HS-5 (cell line): ENCODE measurements at regions not wholly inside any gene's neighbourhood (a gene's known extent, or its start where the extent isn't known, plus 50 kb on each side); places are given as distances from the start of the nearest gene placed in this dataset.
"Not testable (repeated sequence)": the region's sequence is repeated elsewhere in the genome, so short reads cannot be mapped to it uniquely, and the experiment has no call there.

Experiments
- DNase-seq: peaks from one replicate; pipeline ENCODE4 v3.0.0-alpha.2; 2012; ENCODE audit warnings: low read depth

DNA sequence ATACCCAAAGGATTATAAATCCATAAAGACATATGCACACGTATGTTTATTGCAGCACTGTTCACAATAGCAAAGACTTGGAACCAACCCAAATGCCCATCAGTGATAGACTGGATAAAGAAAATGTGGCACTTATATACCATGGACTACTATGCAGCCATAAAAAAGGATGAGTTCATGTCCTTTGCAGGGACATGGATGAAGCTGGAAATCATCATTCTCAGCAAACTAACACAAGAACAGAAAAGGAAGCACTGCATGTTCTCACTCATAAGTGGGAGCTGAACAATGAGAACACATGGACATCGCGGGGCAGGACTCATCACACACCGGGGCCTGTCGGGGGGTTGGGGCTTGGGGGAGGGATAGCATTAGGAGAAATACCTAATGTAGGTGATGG lies 108.2 kb downstream of the C16orf95 start:
- DNase-seq, result not testable (repeated sequence)

DNA sequence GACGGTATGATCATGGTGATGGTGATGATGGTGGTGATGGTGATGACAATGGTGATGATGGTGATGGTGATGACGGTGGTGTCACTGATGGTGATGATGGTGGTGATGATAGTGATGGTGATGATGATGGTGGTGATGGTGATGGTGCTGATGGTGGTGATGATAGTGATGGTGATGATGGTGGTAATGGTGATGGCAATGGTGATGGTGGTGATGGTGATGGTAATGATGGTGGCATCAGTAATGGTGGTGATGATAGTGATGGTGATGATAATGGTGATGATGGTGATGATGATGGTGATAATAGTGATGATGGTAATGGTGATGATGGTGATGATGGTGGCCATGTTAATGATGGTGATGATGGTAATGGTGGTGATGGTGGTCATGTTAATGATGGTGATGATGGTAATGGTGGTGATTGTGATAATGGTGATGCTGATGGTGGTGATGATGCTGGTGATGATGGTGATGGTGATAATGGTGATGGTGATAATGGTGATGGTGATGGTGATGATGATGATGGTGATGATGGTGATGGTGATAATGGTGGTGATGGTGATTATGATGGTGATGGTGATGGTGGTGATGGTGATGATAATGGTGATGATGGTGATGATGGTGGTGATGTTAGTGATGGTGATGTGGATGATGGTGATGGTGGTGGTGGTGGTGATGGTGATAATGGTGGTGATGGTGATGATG lies 107.2 kb downstream of the C16orf95 start:
- no peak for DNase-seq

DNA sequence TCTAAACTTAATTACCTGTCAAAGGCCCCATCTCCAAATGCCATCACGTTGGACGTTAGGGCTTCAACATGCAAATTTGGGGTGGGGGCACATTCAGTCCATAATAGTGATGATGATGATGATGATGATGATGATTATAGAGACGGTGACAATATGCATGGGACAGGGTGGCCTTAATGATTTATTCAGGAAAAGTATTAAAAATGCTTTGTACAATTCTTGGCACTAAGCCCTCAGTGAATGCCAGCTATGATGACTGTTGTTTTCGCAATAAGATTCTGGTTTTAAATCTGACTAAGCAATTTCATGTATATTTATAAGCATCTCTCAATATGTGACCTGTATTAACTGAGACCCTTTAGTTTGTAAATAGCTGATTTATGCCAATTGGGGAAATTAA lies 106.3 kb downstream of the C16orf95 start:
- DNase-seq, result no peak

DNA sequence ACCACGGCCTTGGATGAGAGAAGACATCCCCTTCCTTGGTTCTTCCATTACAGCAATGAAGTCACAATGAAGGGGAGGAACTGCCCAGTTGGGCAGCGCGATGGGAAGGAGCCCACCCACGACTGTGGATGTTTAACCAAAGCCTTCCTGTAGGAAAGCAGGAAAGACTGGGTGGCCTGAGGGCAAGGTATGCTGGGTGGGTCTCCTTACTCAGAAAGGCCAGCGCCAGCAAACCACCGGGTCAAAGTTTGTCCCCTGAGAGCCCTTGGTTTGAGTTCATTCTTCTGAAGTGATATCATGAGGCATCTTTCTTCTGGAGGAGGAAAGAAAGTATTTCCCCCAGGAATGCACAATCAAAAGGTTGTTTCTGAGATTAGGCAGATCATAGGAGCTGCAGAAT lies 105.2 kb downstream of the C16orf95 start:
- DNase-seq, result no peak

DNA sequence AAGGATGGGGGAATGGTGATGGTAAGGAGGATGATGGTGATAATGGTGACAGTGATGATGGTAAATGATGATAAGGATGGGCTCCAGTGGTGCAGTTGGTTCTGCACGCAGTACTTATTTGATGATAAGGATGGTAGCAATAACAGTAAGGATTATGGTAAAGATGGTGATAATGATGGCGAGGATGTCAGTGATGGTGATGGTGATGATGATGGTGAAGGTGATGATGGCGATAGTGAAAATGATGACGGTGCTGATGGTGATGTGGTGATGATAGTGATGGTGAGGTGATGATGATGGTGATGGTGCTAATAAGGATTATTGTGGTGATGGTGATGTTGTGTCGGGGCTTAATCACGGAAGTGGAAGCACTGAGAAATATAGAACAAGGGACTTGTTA lies 103.7 kb downstream of the C16orf95 start:
- no peak for DNase-seq

DNA sequence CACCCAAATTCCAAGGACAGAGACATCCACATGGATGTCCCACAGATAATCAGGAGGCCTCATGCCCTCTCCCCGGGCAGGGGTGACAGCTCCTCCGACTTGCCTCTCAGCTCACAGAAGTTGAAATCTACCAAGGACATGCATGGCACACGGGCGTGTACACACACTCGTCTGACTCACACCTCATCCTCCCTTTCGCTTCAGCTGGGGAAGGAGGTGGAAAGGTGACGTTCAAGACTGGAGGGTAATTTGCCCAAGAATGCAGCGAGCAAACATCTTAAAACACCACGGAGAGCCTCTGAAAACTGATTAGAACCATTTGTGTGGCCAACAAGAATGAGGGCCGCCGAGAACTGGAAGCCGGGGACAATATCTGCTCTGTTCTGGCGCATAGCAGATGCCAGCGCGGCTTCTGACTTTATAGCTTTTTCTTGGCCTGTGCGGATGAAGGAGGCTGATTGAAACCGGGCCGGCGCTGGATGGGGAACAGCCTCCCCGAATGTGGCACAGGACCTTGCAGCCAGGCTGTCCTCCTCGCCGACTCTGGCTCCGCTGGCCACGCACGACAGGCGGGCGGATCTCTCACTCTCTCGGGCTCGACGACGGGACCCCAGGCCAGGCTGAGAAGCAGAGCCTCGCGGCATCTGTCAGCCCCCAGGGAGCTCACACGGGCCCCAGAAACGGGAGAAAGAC lies 100.9 kb downstream of the C16orf95 start:
- no peak for DNase-seq

DNA sequence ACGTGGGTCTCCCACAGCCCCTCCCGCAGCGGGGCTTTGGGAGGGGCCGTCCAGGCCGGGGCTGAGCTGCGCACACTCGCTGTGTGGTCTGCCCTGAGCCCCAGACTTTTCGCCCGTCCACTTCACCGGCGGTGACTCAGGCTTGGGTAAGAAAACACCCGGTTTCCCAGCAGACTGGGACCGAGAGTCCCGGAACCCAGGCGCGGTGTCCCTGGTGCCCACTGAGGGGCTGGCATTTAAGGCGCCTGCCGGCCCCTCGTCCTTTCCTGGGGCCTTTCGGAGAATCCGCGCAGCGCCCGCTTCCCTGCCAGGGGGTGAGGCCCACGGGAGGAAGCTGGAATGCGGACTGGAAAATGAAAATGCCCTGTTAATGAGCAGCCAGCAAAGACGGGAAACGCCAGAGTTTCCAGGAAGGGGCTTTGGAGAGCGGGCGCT lies 100.3 kb downstream of the C16orf95 start:
- no peak for DNase-seq

DNA sequence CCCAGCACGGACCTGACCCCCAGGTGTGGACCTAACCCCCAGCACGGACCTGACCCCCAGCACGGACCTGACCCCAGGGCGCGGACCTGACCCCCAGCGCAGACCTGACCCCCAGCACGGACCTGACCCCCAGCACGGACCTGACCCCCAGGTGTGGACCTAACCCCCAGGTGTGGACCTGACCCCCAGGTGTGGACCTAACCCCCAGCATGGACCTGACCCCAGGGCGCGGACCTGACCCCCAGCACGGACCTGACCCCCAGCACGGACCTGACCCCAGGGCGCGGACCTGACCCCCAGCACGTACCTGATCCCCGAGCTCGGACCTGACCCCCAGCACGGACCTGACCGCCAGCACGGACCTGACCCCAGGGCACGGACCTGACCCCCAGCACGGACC lies 99.4 kb downstream of the C16orf95 start:
- not testable (repeated sequence) for DNase-seq

DNA sequence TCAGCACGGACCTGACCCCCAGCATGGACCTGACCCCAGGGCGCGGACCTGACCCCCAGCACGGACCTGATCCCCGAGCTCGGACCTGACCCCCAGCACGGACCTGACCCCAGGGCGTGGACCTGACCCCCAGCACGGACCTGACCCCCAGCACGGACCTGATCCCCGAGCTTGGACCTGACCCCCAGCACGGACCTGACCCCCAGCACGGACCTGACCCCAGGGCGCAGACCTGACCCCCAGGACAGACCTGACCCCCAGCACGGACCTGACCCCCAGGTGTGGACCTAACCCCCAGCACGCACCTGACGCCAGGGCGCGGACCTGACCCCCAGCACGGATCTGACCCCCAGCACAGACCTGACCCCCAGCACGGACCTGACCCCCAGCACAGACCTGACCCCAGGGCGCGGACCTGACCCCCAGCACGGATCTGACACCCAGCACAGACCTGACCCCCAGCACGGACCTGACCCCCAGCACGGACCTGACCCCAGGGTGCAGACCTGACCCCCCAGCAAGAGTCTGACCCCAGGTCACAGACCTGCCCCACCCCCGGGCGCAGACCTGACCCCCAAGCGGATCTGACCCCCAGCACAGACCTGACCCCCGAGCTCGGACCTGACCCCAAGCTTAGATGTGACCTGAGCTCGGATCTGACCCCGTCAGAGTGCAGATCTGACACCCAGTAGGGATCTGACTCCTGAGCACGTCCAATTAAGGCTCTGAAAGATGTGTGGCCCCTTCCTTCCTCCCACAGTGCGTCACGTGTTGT lies 98.7 kb downstream of the C16orf95 start:
- no peak for DNase-seq

DNA sequence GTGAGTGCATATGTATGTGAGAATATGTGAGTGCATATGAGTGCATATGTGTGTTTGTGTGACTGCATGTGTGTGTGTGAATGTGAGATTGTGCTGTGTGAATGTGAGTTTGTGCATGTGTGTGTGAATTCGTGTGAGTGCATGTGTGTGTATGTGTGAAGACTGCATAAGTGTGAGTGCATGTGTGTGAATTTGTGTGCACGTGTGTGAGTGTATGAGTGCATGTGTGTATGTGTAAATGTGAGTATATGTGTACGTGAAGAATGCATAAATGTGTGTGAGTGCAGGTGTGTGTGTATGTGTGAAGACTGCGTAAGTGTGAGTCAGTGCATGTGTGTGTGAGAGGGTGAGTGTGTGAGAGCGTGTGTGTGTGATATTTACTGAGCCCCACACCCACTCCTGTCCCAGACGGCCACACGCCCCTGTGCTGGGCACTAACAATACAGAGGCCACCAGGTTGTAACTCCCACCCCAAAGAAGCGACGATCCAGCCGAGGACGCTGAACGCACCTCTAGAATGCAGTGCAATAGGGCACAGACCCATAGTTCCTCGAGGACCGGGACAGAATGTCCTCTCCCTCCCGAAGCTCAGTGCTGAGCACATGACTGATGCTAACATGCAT lies 97.8 kb downstream of the C16orf95 start:
- no peak for DNase-seq

DNA sequence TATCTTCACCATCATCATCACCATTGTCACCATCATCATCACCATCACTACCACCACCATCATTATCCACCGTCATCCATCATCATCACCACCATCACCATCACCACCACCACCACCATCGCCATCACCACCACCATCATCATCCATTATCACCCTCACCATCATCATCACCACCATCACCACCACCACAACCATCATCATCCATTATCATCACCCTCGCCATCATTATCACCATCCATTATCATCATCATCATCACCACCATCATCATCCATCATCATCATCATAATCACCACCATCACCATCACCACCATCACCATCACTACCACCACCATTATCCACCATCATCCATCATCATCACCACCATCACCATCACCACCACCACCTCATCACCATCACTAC lies 95.6 kb downstream of the C16orf95 start:
- DNase-seq, result no peak

DNA sequence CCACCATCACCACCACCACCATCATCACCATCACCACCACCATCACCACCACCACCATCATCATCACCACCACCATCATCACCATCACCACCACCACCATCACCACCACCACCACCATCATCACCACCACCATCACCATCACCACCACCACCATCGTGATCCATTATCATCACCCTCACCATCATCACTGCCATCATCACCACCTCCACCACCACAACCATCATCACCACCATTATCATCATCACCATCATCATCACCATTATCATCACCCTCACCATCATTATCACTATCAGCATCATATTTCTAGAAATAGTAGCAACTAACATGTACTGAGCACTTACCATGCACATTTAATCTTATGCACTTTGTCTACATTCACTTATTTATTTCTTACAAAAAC lies 94.9 kb downstream of the C16orf95 start:
- DNase-seq, result no peak

DNA sequence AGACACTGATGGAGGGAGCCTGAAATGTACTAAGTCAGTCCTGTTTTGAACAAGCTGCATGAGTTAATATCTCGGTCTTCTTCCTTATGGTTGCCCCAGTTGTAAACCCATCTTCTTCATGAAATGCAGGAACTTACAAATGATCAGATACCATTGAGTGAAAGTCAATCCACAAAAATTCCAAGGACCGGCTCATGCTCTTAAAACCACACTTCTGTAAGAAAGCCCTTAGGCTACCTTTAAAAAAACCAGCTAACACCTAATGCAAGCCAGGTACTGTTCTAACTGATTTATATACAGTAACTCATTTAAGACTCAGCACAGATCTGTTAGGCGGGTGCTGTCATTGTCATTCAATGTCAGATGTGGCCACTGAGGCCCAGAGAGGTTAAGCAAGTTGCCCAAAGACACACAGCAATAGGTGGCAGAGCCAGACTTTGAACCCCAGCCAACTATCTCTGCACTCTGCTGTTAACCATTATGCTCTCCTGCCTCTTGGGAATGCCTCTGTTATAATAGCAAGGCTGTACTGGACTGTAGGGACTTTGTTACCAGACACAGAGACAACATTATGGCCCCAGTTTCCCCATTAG lies 93.4 kb downstream of the C16orf95 start:
- no peak for DNase-seq

DNA sequence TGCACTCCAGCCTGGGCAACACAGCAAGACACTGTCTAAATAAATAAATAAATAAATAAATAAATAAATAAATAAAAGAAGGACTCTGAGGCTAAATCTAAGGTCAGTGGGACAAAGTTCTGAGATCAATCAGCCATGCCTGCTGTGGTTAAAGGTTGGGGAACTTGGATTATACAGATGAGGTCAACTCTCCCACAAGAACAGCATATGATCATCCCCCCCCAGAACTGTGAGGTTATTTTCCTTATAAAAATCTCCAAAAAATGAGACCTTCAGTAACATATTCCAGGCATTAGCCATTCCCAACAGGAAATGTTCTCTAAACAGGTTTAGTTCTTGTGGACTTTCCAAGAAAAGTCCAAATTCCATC lies 90.3 kb downstream of the C16orf95 start:
- DNase-seq, result no peak

DNA sequence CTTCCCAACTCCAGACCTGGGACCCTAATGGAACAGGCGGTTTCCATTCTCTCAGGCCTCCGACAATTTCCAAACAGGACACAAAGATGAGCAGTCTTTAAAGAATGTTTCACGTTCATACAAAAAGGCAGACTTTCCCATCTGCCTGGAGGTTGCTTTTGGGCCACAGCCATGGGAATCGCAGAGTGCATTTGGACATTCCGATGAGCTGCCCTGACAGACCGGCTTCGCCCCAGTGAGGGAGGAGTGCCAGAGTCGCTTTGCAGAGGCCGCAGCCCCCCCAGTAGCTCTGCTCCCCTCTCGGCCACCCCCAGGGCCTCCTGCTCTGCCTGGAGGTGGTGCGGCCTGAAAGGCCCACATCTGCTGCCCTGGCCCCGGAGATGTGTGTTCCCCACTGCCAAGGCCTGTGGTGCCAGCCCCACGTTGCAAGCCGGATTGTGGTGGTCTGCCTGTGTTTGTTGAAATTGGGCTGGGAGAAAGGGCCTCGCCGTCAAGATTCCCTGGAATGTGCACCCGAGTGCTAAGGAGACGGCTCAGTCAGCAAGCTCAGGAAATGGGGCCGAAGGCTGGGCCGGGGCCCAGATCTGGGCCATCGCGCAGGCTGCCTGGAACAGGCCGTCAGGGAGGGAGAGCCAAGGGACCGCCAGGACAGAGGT lies 89.8 kb downstream of the C16orf95 start:
- no peak for DNase-seq

DNA sequence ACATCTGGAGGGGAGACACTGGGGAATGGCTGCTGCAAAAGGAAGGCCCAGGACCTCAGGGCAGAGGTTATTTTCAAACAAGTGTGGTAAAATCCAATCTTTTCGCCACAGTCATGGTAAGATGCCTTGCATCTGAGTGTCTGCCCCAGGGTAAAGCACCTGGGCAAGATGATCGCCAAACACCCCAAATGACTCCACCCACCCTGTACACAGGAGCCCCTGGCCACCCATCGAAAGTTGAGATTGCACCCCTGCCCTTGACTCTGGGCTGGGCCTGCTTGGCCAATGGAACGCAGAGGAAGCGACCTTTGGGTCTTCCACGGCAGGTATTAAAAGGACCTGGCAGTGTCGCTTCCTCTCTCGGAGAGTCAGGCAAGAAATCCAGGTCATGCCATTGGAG lies 88.8 kb downstream of the C16orf95 start:
- no peak for DNase-seq

DNA sequence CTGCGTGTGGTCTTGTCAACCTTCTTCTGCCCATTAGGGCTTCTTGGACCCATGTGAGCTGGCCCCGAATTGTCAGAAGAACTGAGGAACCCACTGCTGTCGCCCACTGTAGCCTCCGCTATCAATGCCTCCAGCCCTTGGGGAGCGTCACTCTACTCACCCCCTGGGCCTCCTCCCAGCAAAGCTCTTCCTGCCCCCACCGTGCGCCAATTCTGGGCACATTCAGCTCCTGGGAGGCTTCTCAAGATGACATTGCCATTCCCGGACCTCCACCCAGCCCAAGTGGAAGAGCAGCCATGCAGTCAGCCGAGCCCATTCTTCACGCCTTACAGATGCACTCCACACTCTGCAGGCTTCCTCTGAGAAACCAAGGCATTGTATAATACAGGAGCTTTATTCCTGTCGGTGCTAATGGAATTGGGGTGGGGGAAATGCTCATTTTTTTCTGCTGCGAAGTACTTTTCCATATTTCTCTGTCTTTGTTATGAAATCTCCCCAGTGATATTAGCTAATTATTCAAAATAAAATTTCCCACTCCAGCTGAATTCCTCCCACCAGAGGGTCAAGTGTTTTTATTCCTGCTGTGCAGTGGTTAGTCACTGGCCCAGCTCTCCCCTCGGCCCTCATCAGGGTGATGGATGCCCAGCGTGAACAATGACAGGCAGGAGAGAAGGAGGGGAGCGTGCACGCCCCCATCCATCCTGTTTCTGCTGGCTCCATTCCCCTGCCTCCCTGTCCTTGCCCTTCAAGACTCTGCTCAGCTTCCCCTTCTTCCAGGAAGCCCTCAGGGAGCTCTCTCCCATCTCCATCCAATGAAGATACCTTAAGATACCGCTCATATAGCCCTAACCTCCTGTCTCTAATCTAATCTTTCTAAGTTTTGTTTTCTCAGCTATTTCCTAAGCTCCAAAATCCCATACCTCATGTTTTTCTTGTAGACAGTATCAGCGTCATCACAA lies 87.7 kb downstream of the C16orf95 start:
- DNase-seq, result no peak

DNA sequence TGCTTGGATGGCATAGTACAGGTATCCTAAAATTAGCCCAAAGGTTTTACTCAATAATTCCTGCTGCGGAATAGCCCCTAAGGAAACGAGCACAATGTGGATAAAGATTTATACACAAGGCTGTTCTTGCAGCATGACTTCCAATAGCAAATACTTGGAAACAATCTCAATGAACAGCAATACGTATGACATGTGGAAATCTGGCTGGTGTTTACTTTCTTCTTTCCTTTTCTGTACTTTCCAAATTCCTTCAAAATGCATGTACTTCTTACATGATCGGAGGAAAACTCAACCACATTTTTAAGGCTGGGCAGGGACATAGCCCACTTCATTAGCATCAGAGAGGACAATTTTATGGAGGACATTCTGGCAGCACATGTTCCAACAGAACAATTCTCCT lies 86.6 kb downstream of the C16orf95 start:
- DNase-seq, result no peak

DNA sequence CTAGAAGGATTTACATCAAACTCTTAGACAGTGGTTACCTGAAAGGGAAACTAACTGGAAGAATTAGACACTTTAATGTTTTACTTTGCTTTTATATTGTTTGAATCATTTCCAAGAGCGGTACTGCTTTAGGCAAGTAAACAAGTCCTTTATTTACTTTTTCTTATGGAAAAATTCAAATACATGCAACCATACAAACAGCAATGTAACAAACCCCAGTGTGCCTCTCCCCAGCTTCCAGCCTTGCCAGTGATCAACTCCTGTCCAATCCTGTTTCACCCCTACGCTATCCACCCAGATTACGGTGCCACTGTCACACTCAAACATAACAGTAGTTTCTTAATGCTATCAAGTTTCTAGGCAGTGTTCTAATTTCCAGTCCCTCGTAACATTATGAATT lies 85.9 kb downstream of the C16orf95 start:
- DNase-seq, result no peak

DNA sequence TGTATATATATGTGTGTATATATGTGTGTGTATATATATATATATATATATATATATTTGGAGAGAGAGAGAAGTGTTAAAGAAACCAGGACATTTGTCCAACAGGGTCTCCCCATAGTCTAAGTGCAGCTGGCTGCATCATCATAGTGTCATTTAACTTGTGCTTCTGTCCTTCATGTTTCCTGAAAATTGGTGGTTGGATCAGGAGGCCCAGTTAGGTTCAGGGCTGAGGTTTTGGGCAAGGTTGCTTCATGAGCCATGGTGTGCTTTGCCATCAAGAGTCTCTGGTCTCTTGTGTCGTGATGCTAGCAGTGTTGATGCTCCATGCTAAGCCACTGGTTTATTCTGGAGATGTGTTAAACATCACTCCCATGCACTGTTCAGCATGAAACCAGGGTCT lies 85.3 kb downstream of the C16orf95 start:
- DNase-seq, result no peak

DNA sequence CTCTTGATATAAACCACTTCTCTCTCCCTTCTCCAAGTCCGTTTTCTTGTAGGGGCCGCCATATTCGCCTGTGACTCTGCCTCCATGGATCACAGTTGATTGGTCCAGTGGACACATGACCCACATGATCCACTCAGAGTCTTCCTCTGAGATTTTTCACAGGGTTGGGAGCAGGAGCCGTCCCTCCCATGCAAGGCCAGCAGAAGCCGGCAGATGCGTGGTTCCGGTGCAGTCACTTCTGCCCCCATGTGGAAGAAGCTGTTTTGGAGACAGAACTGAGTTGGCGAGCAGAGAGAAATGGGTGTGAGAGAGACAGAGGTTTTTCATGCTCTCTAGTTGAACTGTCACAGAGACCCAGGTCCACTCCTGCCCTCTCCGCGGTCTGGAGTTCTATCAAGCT lies 83.3 kb downstream of the C16orf95 start:
- DNase-seq, result no peak
